ENCODE measurements at regions not wholly inside any gene's neighbourhood (a gene's known extent, or its start where the extent isn't known, plus 50 kb on each side); places are given as distances from the start of the nearest gene placed in this dataset.

DNA sequence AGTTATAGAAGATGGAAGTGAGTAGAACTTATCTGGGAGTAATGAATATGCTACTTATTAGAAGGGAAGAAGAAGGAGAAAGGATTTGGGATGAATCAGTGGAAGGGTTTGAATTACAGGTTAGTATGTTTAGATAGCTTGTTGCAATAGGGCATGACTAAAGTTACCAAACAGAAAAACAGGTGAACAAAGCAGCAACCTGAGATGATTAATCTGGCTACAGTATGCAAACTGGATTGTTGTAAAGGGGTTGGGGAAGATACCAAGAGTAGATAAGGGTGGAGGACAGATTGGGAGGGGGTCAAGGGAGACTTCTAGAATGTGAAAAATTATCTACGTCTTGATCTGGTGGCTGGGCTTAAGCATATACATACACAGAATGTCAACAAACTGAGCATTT is 73.4 kb upstream of the CLEC14A start:
- DNase-seq (ENCODE audit: low read depth), result no peak

DNA sequence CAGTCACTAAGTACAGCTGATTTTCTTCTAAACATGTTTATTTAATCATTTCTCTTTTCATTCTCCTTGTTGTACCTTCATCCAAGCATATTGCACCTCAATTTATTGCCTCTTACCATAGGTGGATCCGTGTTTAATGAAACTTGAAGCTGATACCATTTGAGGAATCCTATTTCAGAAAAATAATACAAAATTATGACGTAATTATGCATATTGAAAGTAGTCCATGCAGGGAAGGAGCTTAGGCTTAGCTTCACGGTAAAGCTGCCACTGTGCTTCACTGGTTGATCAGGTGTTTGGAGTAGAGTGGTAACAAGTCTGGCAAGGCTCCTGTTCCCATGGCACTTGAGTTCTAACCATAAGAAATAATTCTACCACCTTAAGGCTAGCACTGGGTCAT is 61.0 kb upstream of the CLEC14A start:
- DNase-seq (ENCODE audit: low read depth), result no peak

DNA sequence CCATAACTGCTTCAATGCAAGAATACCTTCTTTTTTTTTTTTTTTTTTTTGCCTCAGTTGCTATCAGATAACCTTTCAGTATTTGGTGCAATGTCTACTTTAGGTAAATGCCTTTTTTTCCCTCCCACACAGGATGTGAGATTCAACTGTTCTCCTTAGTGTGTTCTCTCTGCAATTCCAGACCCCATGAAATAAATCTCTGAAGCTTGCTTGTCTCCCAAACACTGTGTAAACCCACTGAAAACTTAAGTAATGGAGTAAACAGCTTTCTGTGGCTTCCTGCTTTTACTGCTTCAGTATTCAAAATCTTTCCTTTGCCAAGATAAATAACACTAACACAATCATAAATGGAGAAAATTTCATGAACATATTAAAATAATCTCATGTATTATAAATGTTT is 55.8 kb upstream of the CLEC14A start:
- DNase-seq (ENCODE audit: low read depth), result no peak

DNA sequence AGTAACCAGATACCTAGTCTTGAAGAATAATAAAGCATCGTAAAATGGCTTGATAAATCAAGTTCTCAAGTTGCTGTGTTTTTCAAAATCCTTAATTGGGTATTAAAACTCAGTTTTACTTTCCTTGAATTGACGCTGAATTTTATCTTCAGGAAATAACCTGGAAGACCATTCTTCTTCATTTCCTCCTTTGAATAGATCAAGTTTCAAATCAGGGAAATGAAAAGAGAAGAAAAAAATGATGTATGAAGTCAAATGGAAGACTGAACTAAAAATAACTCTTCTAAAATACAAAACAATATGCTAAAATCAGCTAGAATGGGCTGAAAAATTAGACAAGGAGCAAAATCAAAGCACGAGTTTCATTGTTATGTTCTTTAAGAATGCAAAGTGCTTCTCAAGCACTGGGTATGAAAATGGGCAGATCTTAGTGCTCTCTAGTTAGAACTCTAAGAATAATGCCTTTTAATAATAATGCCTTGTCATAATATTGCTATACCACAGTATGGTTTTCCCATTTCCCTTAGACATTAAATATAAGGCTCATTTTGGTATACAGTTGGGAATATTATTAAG is 54.6 kb upstream of the CLEC14A start:
- DNase-seq (ENCODE audit: low read depth), result no peak

DNA sequence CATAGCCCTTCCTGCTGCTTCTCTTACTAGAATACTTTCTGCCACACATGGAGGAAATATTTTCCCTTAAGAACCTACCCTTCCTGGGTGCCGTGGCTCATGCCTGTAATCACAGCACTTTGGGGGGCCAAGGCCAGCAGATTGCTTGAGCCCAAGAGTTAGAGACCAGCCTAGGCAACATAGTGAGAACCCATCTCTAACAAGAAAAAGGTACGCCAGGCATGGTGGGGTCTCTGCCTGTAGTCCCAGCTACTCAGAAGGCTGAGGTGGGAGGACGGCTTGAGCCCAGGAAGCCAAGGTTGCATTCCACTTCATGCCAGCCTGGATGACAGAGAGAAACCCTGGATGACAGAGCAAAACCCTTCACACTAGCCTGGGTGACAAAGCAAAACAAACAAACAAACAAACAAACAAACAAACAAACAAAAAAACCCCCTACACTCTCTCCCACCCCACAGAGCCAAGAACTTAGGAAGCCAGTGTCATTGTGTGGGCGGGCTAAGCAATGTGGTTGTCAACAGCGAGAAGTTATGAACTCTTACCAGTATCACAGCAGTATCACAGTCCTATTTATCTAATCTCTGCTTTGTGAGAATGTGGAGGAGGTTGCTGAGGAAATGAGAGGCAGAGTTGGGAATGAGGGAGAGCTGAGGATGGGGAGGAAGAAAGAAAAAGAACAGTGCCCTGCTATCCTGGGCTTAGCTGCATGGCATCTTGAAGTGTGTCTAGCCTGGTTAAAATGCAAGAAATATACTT is 53.8 kb upstream of the CLEC14A start:
- no peak for DNase-seq (ENCODE audit: low read depth)
